HCT116 (cell line): ENCODE measurements at regions not wholly inside any gene's neighbourhood (a gene's known extent, or its start where the extent isn't known, plus 50 kb on each side); places are given as distances from the start of the nearest gene placed in this dataset.

ENCODE experiments used
- ATAC-seq: fragments of 200-7000 bp; cut with Tn5 transposase; 2 replicates; pipeline ENCODE4 v1.9.1; 2020; ENCODE audit warnings: mild to moderate bottlenecking, moderate library complexity
- BruUV-seq: library from RNA; stranded (reverse); fragments of 400-500 nt; replicated peaks from 2 replicates; lab custom pipeline; 2021; lab: Mats Ljungman, UMichigan
- CTCF ChIA-PET: fragments of 300-600 bp; sonication (Branson Sonifier 250); formaldehyde crosslinking; loops from one replicate; lab custom pipeline; 2021; ENCODE audit warnings: antibody characterized with exemption; lab: Charles Lee
- POLR2A ChIA-PET: fragments of 300-600, 350-600 bp; sonication (Branson Sonifier 250); formaldehyde crosslinking; loops from one replicate; lab custom pipeline; 2021; ENCODE audit warnings: antibody characterized with exemption; lab: Charles Lee
- RAD21 ChIA-PET, 2 experiments: fragments of 300-600 bp; sonication (Branson Sonifier 250); formaldehyde crosslinking; loops; one replicate each; lab custom pipeline; 2023; ENCODE audit warnings: low total read pairs in 2 of 2; ENCODE audit not compliant: uncharacterized antibody in 2 of 2, unreplicated experiment in 2 of 2, low non-redundant PET in 1 of 2; lab: Charles Lee
- DNase-seq: peaks from one replicate; pipeline ENCODE4 v3.0.0-alpha.2; 2010; ENCODE audit warnings: low read depth, low spot score
- H2AFZ ChIP-seq: fragments of 200-600 bp; shearing (Covaris generic), sonication (generic); 2 replicates; pipeline ENCODE4 v1.6.1; 2017; ENCODE audit warnings: low read depth, mixed run types, mixed read lengths, antibody characterized with exemption, low read length; ENCODE audit not compliant: poor library complexity, severe bottlenecking
- H3K27ac ChIP-seq: 2 replicates; pipeline ENCODE4 v1.5.1; 2012; ENCODE audit warnings: low read depth, low read length
- H3K27me3 ChIP-seq: fragments of 200-600 bp; sonication (generic); 2 replicates; pipeline ENCODE4 v1.6.1; 2016; ENCODE audit warnings: mixed run types, low read length, mixed read lengths; ENCODE audit not compliant: insufficient read depth
- H3K36me3 ChIP-seq, 2 experiments: fragments of 200-500 bp in 1 of 2; fragments of 200-600 bp in 1 of 2; sonication (Bioruptor generic) in 1 of 2; sonication (generic) in 1 of 2; 2 replicates each; pipeline versions ENCODE4 v1.5.1 to v1.6.1; 2014 to 2016; ENCODE audit warnings: low read length in 2 of 2, inconsistent platforms in 1 of 2, mixed read lengths in 1 of 2, mixed run types in 1 of 2; ENCODE audit not compliant: insufficient read depth in 2 of 2, control insufficient read depth in 1 of 2
- H3K4me1 ChIP-seq, 2 experiments: fragments of 200-600 bp in 1 of 2; sonication (generic) in 1 of 2; 2 replicates each; pipeline versions ENCODE4 v1.5.1 to v1.6.1; 2012 to 2017; ENCODE audit warnings: low read length in 2 of 2, inconsistent platforms in 1 of 2, mild to moderate bottlenecking in 1 of 2, mixed read lengths in 1 of 2, mixed run types in 1 of 2, moderate library complexity in 1 of 2; ENCODE audit not compliant: insufficient read depth in 2 of 2, control insufficient read depth in 1 of 2
- H3K4me2 ChIP-seq: fragments of 200-600 bp; sonication (generic); 2 replicates; pipeline ENCODE4 v1.6.1; 2017; ENCODE audit warnings: mixed run types, low read length, mixed read lengths
- H3K4me3 ChIP-seq, 2 experiments: fragments of 200-600 bp in 1 of 2; sonication (generic) in 1 of 2; replicated peaks in 1 of 2; 2 replicates each; pipeline ENCODE4 v1.5.1; 2011 to 2016; ENCODE audit warnings: low read length in 2 of 2, control low read depth in 1 of 2, low read depth in 1 of 2, mild to moderate bottlenecking in 1 of 2, mixed read lengths in 1 of 2, mixed run types in 1 of 2
- H3K79me2 ChIP-seq: fragments of 200-600 bp; sonication (generic); 2 replicates; pipeline ENCODE4 v1.6.1; 2017; ENCODE audit warnings: mild to moderate bottlenecking, mixed run types, low read length, moderate library complexity, mixed read lengths; ENCODE audit not compliant: insufficient read depth
- H3K9ac ChIP-seq: fragments of 200-600 bp; sonication (generic); 2 replicates; pipeline ENCODE4 v1.6.1; 2016; ENCODE audit warnings: low read length, mixed read lengths
- H3K9me2 ChIP-seq: fragments of 200-600 bp; sonication (generic), shearing (Covaris generic); 2 replicates; pipeline ENCODE4 v1.6.1; 2017; ENCODE audit warnings: mixed run types, mild to moderate bottlenecking, moderate library complexity; ENCODE audit not compliant: insufficient read depth
- H3K9me3 ChIP-seq, 2 experiments: fragments of 200-500 bp in 1 of 2; fragments of 200-600 bp in 1 of 2; sonication (Bioruptor generic) in 1 of 2; sonication (generic) in 1 of 2; 2 replicates each; pipeline ENCODE4 v1.6.1; 2014 to 2017; ENCODE audit warnings: low read length in 2 of 2, mixed read lengths in 2 of 2, inconsistent platforms in 1 of 2, low read depth in 1 of 2, mild to moderate bottlenecking in 1 of 2, mixed run types in 1 of 2, moderate library complexity in 1 of 2; ENCODE audit not compliant: control insufficient read depth in 1 of 2, insufficient read depth in 1 of 2
- H4K20me1 ChIP-seq: fragments of 200-600 bp; sonication (generic), shearing (Covaris generic); 2 replicates; pipeline ENCODE4 v1.6.1; 2017; ENCODE audit warnings: mixed run types, mild to moderate bottlenecking, moderate library complexity; ENCODE audit not compliant: insufficient read depth
- CTCF ChIP-seq, 3 experiments: fragments of 200-600 bp in 1 of 3; sonication (generic) in 1 of 3; IDR thresholded peaks in 2 of 3; conservative IDR thresholded peaks in 1 of 3; 2 replicates each; pipeline ENCODE4 v1.5.1; 2012 to 2017; ENCODE audit warnings: low read depth in 2 of 3, low read length in 2 of 3, antibody characterized with exemption in 1 of 3, borderline replicate concordance in 1 of 3, control low read depth in 1 of 3, mild to moderate bottlenecking in 1 of 3, mixed read lengths in 1 of 3, mixed run types in 1 of 3, moderate library complexity in 1 of 3; ENCODE audit not compliant: insufficient read depth in 1 of 3
- ELF1 ChIP-seq: IDR thresholded peaks from 2 replicates; pipeline ENCODE4 v1.6.1; 2012; ENCODE audit warnings: low read depth, borderline replicate concordance
- EZH2phosphoT487 ChIP-seq: fragments of 200-600 bp; IDR thresholded peaks from 2 replicates; pipeline ENCODE4 v1.6.1; 2018; ENCODE audit warnings: antibody characterized with exemption, borderline replicate concordance
- ZNF274 ChIP-seq: fragments of 200-500 bp; sonication (Bioruptor generic); IDR thresholded peaks from 2 replicates; pipeline ENCODE4 v1.6.1; 2014; ENCODE audit warnings: mild to moderate bottlenecking, low read depth, low read length, inconsistent platforms
- intact Hi-C: fragments of 100-400 bp; cut with micrococcal nuclease; formaldehyde crosslinking; loops from 2 replicates; pipeline ENCODE4 v1.10.0; 2022
- TF ChIP-seq, protein P1 (sequence below): IDR thresholded peaks from 2 replicates; pipeline ENCODE4 v1.6.1; 2012

- Histone ChIP-seq H3K9me3 (peaks cover 3 to 11% of the 10 kb centered on the region in 2 experiments; a peak in 2 of 4 replicates), H3K9me2 (no peaks in the 10 kb centered on the region), H3K4me3 (no peak overlapping the region), H3K27ac (no peak overlapping the region), H3K9ac (no peak overlapping the region), H3K36me3 (no peaks in the 10 kb centered on the region), H2AFZ (no peak overlapping the region), H3K4me2 (no peak overlapping the region), H3K79me2 (no peaks in the 10 kb centered on the region), H3K4me1 (no peaks in the 10 kb centered on the region), H4K20me1 (no peaks in the 10 kb centered on the region), H3K27me3 (no peaks in the 10 kb centered on the region)
- no peak for DNase-seq
- POLR2A ChIA-PET = no interaction called here
- no peak for TF ChIP-seq EZH2phosphoT487
- BruUV-seq = no TSS peak
- RAD21 ChIA-PET = no interaction called here
- CTCF ChIA-PET = no interaction called here
- ATAC-seq = no peak
- intact Hi-C loops = no loop called here
Observed at GRCh38 chr1:72896256-72896655, 613.9 kb upstream of the NEGR1 start.

DNA sequence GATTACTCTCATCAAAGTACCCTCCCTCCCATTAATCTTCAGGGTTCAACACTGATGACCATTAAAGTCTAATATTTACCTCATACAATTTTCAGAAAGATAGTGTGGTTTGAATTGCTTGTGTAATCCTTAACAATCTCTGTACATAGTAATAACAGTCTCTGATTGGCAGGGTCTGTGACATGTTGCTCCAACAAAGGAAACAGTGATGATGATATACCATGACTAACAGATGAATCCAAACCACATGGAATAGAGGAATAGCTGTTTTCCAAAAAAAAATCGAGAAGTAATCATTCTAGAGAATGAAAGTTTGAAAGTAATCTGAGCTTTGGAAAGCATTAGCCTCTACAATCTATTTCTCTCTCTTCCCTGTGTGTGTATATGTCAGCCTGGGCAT is 610.1 kb upstream of the NEGR1 start:
- BruUV-seq = no TSS peak
- Histone ChIP-seq H4K20me1 (no peaks in the 10 kb centered on the region), H3K4me2 (no peak overlapping the region), H3K9me3 (peaks cover 3 to 16% of the 10 kb centered on the region in 2 experiments; a peak in 2 of 4 replicates), H3K4me3 (no peak overlapping the region), H3K9me2 (no peaks in the 10 kb centered on the region), H2AFZ (no peak overlapping the region), H3K4me1 (no peaks in the 10 kb centered on the region), H3K79me2 (no peaks in the 10 kb centered on the region), H3K9ac (no peak overlapping the region), H3K27me3 (no peaks in the 10 kb centered on the region), H3K27ac (no peak overlapping the region), H3K36me3 (no peaks in the 10 kb centered on the region)
- ATAC-seq (no peak), DNase-seq (no peak)
- ChIA-PET POLR2A (no interaction called here), CTCF (no interaction called here), RAD21 (no interaction called here)
- TF ChIP-seq, protein P1, sequence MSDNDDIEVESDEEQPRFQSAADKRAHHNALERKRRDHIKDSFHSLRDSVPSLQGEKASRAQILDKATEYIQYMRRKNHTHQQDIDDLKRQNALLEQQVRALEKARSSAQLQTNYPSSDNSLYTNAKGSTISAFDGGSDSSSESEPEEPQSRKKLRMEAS = no peak
- TF ChIP-seq ELF1 = no peak
- no peak for TF ChIP-seq CTCF (IDR thresholded peaks at IDR 0.05 in 2 of 3, conservative IDR thresholded peaks at IDR 0.05 in 1 of 3; ENCODE audit: borderline replicate concordance in 1 of 3, insufficient read depth in 1 of 3, low read depth in 2 of 3, low read length in 2 of 3)
- no peak for TF ChIP-seq ZNF274
- intact Hi-C loops = no loop called here
